ENCODE measurements at regions not wholly inside any gene's neighbourhood (a gene's known extent, or its start where the extent isn't known, plus 50 kb on each side); places are given as distances from the start of the nearest gene placed in this dataset.

GRCh38 chr4:96316776-96317175, 476.9 kb downstream of the PDHA2 start:
- H3K4me3 ChIP-seq (ENCODE audit: low read depth, low read length): no peak overlapping the region
- no peak for TF ChIP-seq CTCF (IDR thresholded peaks at IDR 0.05; ENCODE audit: low read depth, low read length, missing control alignments)
- no peak for DNase-seq (ENCODE audit: low read depth)

- H3K4me3 ChIP-seq (ENCODE audit: low read depth, low read length): no peak overlapping the region
- TF ChIP-seq CTCF (IDR thresholded peaks at IDR 0.05; ENCODE audit: low read depth, low read length, missing control alignments): no peak
- no peak for DNase-seq (ENCODE audit: low read depth)
These were observed 478.0 kb downstream of the PDHA2 start for GRCh38 chr4:96317891-96318290.

- no peak overlapping the region for H3K4me3 ChIP-seq (ENCODE audit: low read depth, low read length)
- no peak for DNase-seq (ENCODE audit: low read depth)
- TF ChIP-seq CTCF (IDR thresholded peaks at IDR 0.05; ENCODE audit: low read depth, low read length, missing control alignments): no peak
These were observed 487.0 kb downstream of the PDHA2 start for GRCh38 chr4:96326846-96327245.

- no peak for DNase-seq (ENCODE audit: low read depth)
- no peak for TF ChIP-seq CTCF (IDR thresholded peaks at IDR 0.05; ENCODE audit: low read depth, low read length, missing control alignments)
- no peak overlapping the region for H3K4me3 ChIP-seq (ENCODE audit: low read depth, low read length)
These were observed 502.3 kb downstream of the PDHA2 start for GRCh38 chr4:96342196-96342595.

GRCh38 chr4:96342790-96343455, 503.0 kb downstream of the PDHA2 start:
- no peak for TF ChIP-seq CTCF (IDR thresholded peaks at IDR 0.05; ENCODE audit: low read depth, low read length, missing control alignments)
- H3K4me3 ChIP-seq (ENCODE audit: low read depth, low read length): no peak overlapping the region
- DNase-seq (ENCODE audit: low read depth): no peak

GRCh38 chr4:96343836-96344235, 503.9 kb downstream of the PDHA2 start:
- no peak overlapping the region for H3K4me3 ChIP-seq (ENCODE audit: low read depth, low read length)
- TF ChIP-seq CTCF (IDR thresholded peaks at IDR 0.05; ENCODE audit: low read depth, low read length, missing control alignments): no peak
- DNase-seq (ENCODE audit: low read depth): no peak

- TF ChIP-seq CTCF (IDR thresholded peaks at IDR 0.05; ENCODE audit: low read depth, low read length, missing control alignments): no peak
These were observed 507.7 kb downstream of the PDHA2 start for GRCh38 chr4:96347582-96347981.

More at GRCh38 chr4:96347582-96347981, 507.7 kb downstream of the PDHA2 start:
- H3K4me3 ChIP-seq (ENCODE audit: low read depth, low read length): no peak overlapping the region
- no peak for DNase-seq (ENCODE audit: low read depth)

Measured in GM12864 (cell line).